ENCODE measurements at regions not wholly inside any gene's neighbourhood (a gene's known extent, or its start where the extent isn't known, plus 50 kb on each side); places are given as distances from the start of the nearest gene placed in this dataset.
A peak's percentile ranks its signal among the peaks of the same experiment; 100 is the strongest.

DNA sequence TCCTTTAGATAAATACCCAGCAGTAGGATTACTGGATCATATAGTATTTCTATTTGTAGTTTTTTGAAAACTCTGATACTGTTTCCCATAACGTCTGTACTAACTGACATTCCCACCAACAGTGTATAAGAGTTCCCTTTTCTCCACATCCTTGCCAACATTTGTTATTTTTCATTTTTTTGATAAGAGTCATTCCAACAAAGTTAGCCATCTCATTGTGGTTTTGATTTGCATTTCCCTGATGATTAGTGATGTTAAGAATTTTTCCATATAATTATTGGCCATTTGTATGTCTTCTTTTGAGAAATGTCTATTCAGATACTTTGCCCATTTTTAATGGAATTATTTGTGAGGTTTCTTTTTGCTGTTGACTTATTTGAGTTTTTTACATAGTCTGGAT is 486.0 kb downstream of the FLRT2 start:
- no peak for DNase-seq

DNA sequence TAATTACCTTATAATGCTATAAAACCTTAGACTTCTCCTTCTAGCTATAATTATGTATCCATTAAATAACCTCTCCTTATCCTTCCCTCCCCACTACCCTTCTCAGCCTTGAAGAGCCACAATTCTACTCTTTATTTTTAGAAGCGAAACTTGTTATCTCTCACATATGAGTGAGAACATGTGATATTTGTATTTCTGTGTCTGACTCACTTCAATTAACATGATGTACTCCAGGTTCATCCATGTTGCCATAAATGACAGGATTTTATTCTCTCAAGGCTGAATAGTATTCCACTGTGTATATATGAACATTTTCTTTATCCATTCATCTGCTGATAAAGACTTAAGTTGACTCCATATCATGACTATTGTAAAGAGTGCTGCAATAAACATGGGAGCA is 485.6 kb downstream of the FLRT2 start:
- no peak for DNase-seq

- no peak for DNase-seq
These were observed 483.7 kb downstream of the FLRT2 start for GRCh38 chr14:86013641-86014040.

DNA sequence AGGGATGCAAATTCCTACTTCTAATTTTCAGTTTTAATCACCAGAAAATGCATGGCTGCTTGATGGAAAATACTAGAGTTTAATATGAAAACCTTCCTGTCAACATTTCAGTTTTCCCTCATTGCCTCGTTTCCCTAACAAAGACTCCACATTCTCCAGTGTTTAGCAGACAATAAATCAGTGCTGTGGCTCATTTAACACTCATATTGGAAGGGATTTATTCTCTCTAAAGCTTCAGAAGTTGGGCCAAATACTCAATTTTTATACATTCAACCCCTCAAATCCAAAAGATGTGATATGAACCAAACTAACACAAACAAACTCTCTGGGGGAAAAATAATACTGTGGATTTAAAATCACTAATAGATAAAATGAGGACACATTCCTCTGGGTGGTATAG is 482.5 kb downstream of the FLRT2 start:
- DNase-seq = no peak

DNA sequence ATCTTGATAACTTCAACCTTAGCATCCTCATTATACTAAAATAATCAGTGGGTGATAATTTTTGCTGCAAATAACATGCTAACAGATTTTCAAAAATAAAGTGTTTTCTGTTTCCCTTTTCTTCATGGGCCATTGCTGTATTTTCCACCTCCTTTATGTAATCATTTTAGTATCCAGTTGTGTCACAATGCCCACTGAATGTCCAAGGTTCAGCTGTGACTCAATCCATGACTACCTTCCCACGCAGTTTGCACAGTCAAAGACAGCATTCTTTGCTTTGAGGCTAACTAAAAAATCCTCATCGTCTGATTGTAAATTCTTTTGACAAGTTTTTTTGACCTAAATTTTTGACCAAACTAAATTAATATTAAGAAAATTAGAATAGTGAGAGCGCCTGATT is 474.1 kb downstream of the FLRT2 start:
- DNase-seq = no peak

- DNase-seq = no peak
These were observed 466.6 kb downstream of the FLRT2 start for GRCh38 chr14:85996551-85996950.

DNA sequence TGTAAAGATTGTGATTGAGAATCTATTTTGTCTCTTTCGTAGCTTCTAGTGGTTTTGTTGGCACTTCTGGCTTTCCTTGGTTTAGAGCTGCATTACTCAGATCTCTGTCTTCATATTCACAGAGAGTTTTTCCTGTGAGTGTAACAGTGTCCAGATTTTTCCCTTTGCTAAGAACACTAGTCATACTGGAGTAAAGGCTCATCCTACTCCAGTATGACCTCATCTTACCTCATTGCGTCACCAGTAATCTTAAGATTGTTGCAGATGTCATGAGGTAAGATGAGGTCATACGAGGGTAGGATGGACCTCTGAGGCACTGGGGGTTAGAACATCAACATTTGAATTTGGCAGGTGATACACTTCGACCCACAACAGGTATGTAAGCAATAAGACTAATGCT is 461.2 kb downstream of the FLRT2 start:
- DNase-seq = no peak

- no peak for DNase-seq
These were observed 458.0 kb downstream of the FLRT2 start for GRCh38 chr14:85987907-85988306.

DNA sequence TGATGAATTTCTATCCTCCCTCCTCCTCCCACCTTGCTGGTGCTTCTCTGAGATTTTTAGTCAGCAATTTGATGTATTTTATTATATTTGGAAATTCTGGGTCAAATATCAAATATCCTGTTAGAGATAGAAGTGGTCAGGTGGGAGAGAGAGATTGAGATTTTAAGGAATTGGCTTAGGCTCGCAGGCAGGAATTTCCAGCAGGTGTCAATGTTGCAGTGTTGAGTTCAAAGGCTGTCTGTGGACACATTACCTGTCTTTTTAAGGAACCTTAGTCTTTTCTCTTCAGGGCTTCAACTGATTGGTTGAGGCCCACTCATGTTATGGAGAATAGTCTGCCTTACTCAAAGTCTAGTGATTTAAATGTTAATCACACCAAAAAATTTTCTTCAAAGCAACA is 457.3 kb downstream of the FLRT2 start:
- DNase-seq = no peak

- no peak for DNase-seq
These were observed 448.8 kb downstream of the FLRT2 start for GRCh38 chr14:85978582-85979250.

- DNase-seq = no peak
These were observed 444.7 kb downstream of the FLRT2 start for GRCh38 chr14:85974602-85975001.

DNA sequence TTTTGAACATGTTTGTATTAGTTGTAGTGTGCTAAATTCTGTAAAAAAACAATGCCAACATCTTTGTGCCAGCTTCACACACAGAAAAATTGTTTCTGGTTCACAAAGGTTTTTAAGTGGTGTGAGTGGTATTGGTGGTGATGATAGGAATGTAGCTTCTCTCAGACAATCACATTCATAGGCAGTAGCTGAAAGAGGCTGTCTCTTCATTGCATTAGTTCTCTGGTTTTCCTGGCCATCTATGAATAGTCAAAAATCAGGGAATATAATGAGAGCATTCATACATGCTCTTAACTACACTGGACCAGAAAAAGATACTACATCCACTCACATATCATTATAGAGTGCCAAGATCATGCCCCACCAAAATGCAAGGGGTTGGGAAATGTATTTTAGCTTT is 433.5 kb downstream of the FLRT2 start:
- no peak for DNase-seq

GRCh38 chr14:85960756-85961155 is 430.8 kb downstream of the FLRT2 start:
- DNase-seq = no peak

DNA sequence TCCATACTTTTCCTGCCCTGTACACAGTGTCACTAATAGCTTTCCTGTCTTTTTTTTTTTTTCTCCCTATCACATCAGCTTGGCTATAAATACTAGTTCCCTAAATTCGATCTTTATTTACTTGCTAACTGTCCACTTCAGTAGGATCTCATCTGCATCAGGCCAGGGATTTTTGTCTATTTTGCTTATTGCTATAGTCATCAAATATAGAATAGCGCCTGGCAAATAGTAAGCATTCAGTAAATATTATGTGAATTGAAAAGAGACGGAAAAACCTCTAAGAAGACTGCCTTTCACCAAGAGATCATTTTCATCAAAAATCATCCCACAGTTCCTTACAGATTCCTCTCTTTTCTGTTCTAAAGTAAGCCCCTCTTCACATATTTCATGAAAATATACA is 429.1 kb downstream of the FLRT2 start:
- DNase-seq = no peak

- DNase-seq = no peak
These were observed 428.1 kb downstream of the FLRT2 start for GRCh38 chr14:85958069-85958468.

- no peak for DNase-seq
These were observed 423.3 kb downstream of the FLRT2 start for GRCh38 chr14:85953265-85953664.

GRCh38 chr14:85948153-85948552 is 418.2 kb downstream of the FLRT2 start:
- no peak for DNase-seq

GRCh38 chr14:85947461-85948139 is 417.7 kb downstream of the FLRT2 start:
- DNase-seq = no peak

DNA sequence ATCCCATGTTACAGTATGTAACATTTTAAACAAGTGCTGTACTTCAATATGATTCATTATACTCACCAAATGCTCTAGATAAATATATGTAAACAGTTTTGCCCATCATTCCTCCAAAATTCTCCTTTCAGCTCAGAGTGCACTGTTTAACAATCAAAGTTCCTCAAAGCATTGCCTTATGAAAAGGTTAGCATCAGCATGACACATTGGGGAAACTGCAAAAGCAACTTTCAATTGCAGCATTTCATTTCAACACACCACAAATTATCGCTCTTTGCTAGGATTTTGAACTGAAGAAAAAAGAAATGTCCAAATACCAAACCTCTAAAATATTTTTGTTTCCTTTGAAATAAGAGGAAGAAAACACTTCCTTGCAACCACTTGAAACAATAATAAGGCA is 413.2 kb downstream of the FLRT2 start:
- DNase-seq = no peak

- no peak for DNase-seq
These were observed 404.9 kb downstream of the FLRT2 start for GRCh38 chr14:85934886-85935254.

GRCh38 chr14:85934123-85934885 is 404.4 kb downstream of the FLRT2 start:
- peak; percentile 66 for DNase-seq

DNA sequence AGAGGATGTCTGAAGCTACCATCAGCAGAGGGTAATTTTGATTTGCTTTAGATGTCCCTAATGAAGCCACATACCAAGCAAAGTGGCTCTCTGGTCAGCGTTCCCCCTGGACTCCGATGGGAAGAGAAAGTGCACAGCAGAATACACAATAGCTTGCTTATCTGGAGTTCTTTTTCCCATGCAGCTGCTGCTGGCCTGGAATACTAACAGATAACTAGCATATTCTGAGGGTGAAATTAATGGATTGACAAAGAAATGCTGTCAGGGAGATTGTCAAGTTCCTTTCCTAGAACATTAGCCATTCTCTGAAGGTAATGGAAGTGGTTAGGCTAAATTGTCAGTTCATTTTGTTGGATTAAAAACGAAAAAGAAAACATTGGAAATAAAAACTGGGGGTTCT is 391.3 kb downstream of the FLRT2 start:
- no peak for DNase-seq

- DNase-seq = no peak
These were observed 387.8 kb downstream of the FLRT2 start for GRCh38 chr14:85917716-85918115.

GRCh38 chr14:85915711-85916110 is 385.8 kb downstream of the FLRT2 start:
- no peak for DNase-seq

Data from CD4-positive, alpha-beta T cell treated with Interleukin-6 for 4 hours (primary cell).